ENCODE measurements at regions not wholly inside any gene's neighbourhood (a gene's known extent, or its start where the extent isn't known, plus 50 kb on each side); places are given as distances from the start of the nearest gene placed in this dataset.

DNA sequence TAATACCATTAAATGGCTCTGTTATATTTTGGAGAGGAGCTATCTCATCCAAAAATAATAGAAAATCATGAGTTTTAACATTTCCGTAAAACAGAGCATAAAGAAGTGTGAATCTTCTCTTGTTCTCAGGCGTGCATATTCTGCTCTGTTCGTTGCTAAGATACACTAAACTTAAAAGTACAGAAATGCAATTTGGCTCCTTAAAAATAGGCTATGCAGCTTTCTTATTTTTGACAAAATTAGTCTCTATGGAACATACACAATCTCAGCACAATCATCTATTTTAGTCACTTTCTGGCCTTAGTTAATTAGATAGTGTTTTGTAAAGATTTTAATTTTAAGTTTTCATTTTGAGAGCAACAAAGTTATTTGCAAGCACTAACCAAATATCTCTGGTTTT, 79.0 kb upstream of the USP25 start:
- H3K27ac ChIP-seq, result no peak overlapping the region
- H3K9me3 ChIP-seq (ENCODE audit: low read depth), result no peaks in the 10 kb centered on the region
- Mint-ChIP-seq H3K4me1 (no peaks in the 10 kb centered on the region), H3K9me3 (no peaks in the 10 kb centered on the region), H3K27ac (no peak overlapping the region), H3K27me3 (ENCODE audit: insufficient read depth, low read depth) (peaks cover 2% of the 10 kb centered on the region), H3K36me3 (no peaks in the 10 kb centered on the region), H3K4me3 (no peak overlapping the region)
- no peaks in the 10 kb centered on the region for H3K79me2 ChIP-seq (ENCODE audit: low read depth)
- no peaks in the 10 kb centered on the region for H3K4me1 ChIP-seq
- no peak overlapping the region for H3K9ac ChIP-seq
- H3K27me3 ChIP-seq, result no peaks in the 10 kb centered on the region
- no peak for DNase-seq (ENCODE audit: low spot score)
- no peak overlapping the region for H3K4me2 ChIP-seq
- no peaks in the 10 kb centered on the region for H3K36me3 ChIP-seq
- H3K4me3 ChIP-seq, result no peak overlapping the region
- TF ChIP-seq, protein P1, sequence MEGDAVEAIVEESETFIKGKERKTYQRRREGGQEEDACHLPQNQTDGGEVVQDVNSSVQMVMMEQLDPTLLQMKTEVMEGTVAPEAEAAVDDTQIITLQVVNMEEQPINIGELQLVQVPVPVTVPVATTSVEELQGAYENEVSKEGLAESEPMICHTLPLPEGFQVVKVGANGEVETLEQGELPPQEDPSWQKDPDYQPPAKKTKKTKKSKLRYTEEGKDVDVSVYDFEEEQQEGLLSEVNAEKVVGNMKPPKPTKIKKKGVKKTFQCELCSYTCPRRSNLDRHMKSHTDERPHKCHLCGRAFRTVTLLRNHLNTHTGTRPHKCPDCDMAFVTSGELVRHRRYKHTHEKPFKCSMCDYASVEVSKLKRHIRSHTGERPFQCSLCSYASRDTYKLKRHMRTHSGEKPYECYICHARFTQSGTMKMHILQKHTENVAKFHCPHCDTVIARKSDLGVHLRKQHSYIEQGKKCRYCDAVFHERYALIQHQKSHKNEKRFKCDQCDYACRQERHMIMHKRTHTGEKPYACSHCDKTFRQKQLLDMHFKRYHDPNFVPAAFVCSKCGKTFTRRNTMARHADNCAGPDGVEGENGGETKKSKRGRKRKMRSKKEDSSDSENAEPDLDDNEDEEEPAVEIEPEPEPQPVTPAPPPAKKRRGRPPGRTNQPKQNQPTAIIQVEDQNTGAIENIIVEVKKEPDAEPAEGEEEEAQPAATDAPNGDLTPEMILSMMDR (IDR thresholded peaks at IDR 0.05), result no peak
- TF ChIP-seq EZH2 (IDR thresholded peaks at IDR 0.05), result no peak
- TF ChIP-seq EZH2phosphoT487 (IDR thresholded peaks at IDR 0.05), result no peak
- H2AFZ ChIP-seq (replicated peaks), result no peak overlapping the region
- H3F3A ChIP-seq (ENCODE audit: low read depth), result no peaks in the 10 kb centered on the region
- H4K20me1 ChIP-seq (ENCODE audit: low read depth), result no peaks in the 10 kb centered on the region

GRCh38 chr21:15651172-15651571, 78.6 kb upstream of the USP25 start:
- H3K4me3 Mint-ChIP-seq, result no peak overlapping the region
- H3K9me3 Mint-ChIP-seq, result no peaks in the 10 kb centered on the region
- Histone ChIP-seq H3F3A (ENCODE audit: low read depth) (no peaks in the 10 kb centered on the region), H3K4me2 (no peak overlapping the region), H3K9me3 (ENCODE audit: low read depth) (no peaks in the 10 kb centered on the region), H3K9ac (no peak overlapping the region), H3K79me2 (ENCODE audit: low read depth) (no peaks in the 10 kb centered on the region), H2AFZ (replicated peaks) (no peak overlapping the region), H3K27ac (no peak overlapping the region), H4K20me1 (ENCODE audit: low read depth) (no peaks in the 10 kb centered on the region), H3K36me3 (no peaks in the 10 kb centered on the region), H3K4me3 (no peak overlapping the region), H3K4me1 (no peaks in the 10 kb centered on the region), H3K27me3 (no peaks in the 10 kb centered on the region)
- no peaks in the 10 kb centered on the region for H3K36me3 Mint-ChIP-seq
- H3K27me3 Mint-ChIP-seq (ENCODE audit: insufficient read depth, low read depth), result peaks cover 2% of the 10 kb centered on the region
- no peak for DNase-seq (ENCODE audit: low spot score)
- H3K27ac Mint-ChIP-seq, result no peak overlapping the region
- no peak for TF ChIP-seq EZH2 (IDR thresholded peaks at IDR 0.05)
- TF ChIP-seq, protein P1 (IDR thresholded peaks at IDR 0.05), result no peak
- H3K4me1 Mint-ChIP-seq, result no peaks in the 10 kb centered on the region

- H3K27ac Mint-ChIP-seq, result no peak overlapping the region
- no peaks in the 10 kb centered on the region for H3K36me3 Mint-ChIP-seq
- no peaks in the 10 kb centered on the region for H4K20me1 ChIP-seq (ENCODE audit: low read depth)
- no peak overlapping the region for H2AFZ ChIP-seq (replicated peaks)
- no peaks in the 10 kb centered on the region for H3F3A ChIP-seq (ENCODE audit: low read depth)
- H3K27me3 Mint-ChIP-seq (ENCODE audit: insufficient read depth, low read depth), result peaks cover 2% of the 10 kb centered on the region
- no peaks in the 10 kb centered on the region for H3K4me1 Mint-ChIP-seq
- no peaks in the 10 kb centered on the region for H3K4me1 ChIP-seq
- H3K9ac ChIP-seq, result no peak overlapping the region
- no peaks in the 10 kb centered on the region for H3K9me3 ChIP-seq (ENCODE audit: low read depth)
- no peak overlapping the region for H3K4me3 Mint-ChIP-seq
- H3K27me3 ChIP-seq, result no peaks in the 10 kb centered on the region
- H3K36me3 ChIP-seq, result no peaks in the 10 kb centered on the region
- H3K4me2 ChIP-seq, result no peak overlapping the region
- no peak for DNase-seq (ENCODE audit: low spot score)
- no peaks in the 10 kb centered on the region for H3K79me2 ChIP-seq (ENCODE audit: low read depth)
- TF ChIP-seq, protein P1 (IDR thresholded peaks at IDR 0.05), result no peak
- TF ChIP-seq EZH2 (IDR thresholded peaks at IDR 0.05), result no peak
- TF ChIP-seq EZH2phosphoT487 (IDR thresholded peaks at IDR 0.05), result no peak
- no peak overlapping the region for H3K27ac ChIP-seq
- H3K9me3 Mint-ChIP-seq, result no peaks in the 10 kb centered on the region
- H3K4me3 ChIP-seq, result no peak overlapping the region
Observed at GRCh38 chr21:15653710-15654109, 76.1 kb upstream of the USP25 start.

DNA sequence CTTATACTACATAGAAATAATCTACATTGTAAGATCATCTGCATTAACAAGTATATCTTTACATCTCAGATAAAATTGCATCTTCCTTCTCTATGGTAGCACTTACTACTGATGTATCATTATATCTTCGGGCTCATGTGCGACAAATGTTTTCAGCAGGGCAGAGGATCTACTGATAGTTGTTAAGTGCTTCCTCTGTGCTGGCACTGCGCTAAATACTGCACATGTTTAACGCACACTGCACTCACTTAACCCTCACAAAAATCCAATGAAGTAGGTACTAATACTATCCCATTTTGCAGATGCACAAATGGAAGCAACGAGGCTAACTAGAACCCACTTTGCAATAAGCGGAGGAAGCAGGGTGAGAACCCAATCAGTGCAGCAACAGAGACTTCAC, 75.6 kb upstream of the USP25 start:
- Histone ChIP-seq H3K36me3 (no peaks in the 10 kb centered on the region), H3K27me3 (no peaks in the 10 kb centered on the region), H3K27ac (no peak overlapping the region), H3K9ac (no peak overlapping the region), H3K4me2 (no peak overlapping the region), H3K4me1 (no peaks in the 10 kb centered on the region), H3K4me3 (no peak overlapping the region), H3K79me2 (ENCODE audit: low read depth) (no peaks in the 10 kb centered on the region), H3K9me3 (ENCODE audit: low read depth) (no peaks in the 10 kb centered on the region), H3F3A (ENCODE audit: low read depth) (no peaks in the 10 kb centered on the region), H4K20me1 (ENCODE audit: low read depth) (no peaks in the 10 kb centered on the region), H2AFZ (replicated peaks) (no peak overlapping the region)
- DNase-seq (ENCODE audit: low spot score), result no peak
- TF ChIP-seq EZH2 (IDR thresholded peaks at IDR 0.05) (no peak), EZH2phosphoT487 (IDR thresholded peaks at IDR 0.05) (no peak)
- TF ChIP-seq, protein P1 (IDR thresholded peaks at IDR 0.05), result no peak
- H3K4me1 Mint-ChIP-seq, result no peaks in the 10 kb centered on the region
- H3K27ac Mint-ChIP-seq, result no peak overlapping the region
- H3K9me3 Mint-ChIP-seq, result no peaks in the 10 kb centered on the region
- H3K4me3 Mint-ChIP-seq, result no peak overlapping the region
- no peaks in the 10 kb centered on the region for H3K36me3 Mint-ChIP-seq
- peaks cover 2% of the 10 kb centered on the region for H3K27me3 Mint-ChIP-seq (ENCODE audit: insufficient read depth, low read depth)

All from neural progenitor cell (in vitro differentiated cells).